CD4-positive, alpha-beta T cell (primary cell): ENCODE measurements at regions not wholly inside any gene's neighbourhood (a gene's known extent, or its start where the extent isn't known, plus 50 kb on each side); places are given as distances from the start of the nearest gene placed in this dataset.

Experiments
- ATAC-seq: fragments of 200-7000 bp; cut with Tn5 transposase; one replicate; pipeline ENCODE4 v1.10.0; 2022; ENCODE audit warnings: mild to moderate bottlenecking; ENCODE audit not compliant: poor library complexity
- CTCF ChIA-PET: fragments of 350-600 bp; sonication (Branson Sonifier 250); formaldehyde crosslinking; loops from one replicate; lab custom pipeline; 2021; ENCODE audit warnings: antibody characterized with exemption, inconsistent platforms; lab: Charles Lee
- POLR2A ChIA-PET: fragments of 350-600 bp; sonication (Branson Sonifier 250); formaldehyde crosslinking; loops from one replicate; lab custom pipeline; 2021; ENCODE audit warnings: antibody characterized with exemption, inconsistent platforms; lab: Charles Lee
- DNase-seq, 14 experiments: peaks; one replicate each; pipeline ENCODE4 v3.0.0-alpha.2; 2013 to 2020; ENCODE audit warnings: mixed read lengths in 2 of 14
- H3K27ac ChIP-seq, 2 donors: one replicate each; pipeline versions ENCODE4 v1.5.1 to v1.7.0; 2013; ENCODE audit warnings: low read length in 2 of 2, low read depth in 1 of 2, mild to moderate bottlenecking in 1 of 2
- H3K27me3 ChIP-seq, 2 experiments: 1 replicate in 1 of 2; 2 replicates in 1 of 2; pipeline versions ENCODE4 v1.6.1 to v1.7.0; 2013; ENCODE audit warnings: low read length in 2 of 2, control low read depth in 1 of 2, mild to moderate bottlenecking in 1 of 2, moderate library complexity in 1 of 2; ENCODE audit not compliant: insufficient read depth in 2 of 2, control insufficient read depth in 1 of 2
- H3K36me3 ChIP-seq: one replicate; pipeline ENCODE4 v1.6.1; 2013; ENCODE audit warnings: low read length, control low read depth; ENCODE audit not compliant: insufficient read depth
- H3K4me1 ChIP-seq: one replicate; pipeline ENCODE4 v1.6.1; 2013; ENCODE audit warnings: low read length, control low read depth; ENCODE audit not compliant: insufficient read depth
- H3K4me3 ChIP-seq: one replicate; pipeline ENCODE4 v1.5.1; 2013; ENCODE audit warnings: mild to moderate bottlenecking, low read length, moderate library complexity
- H3K9me3 ChIP-seq, 2 experiments: 1 replicate in 1 of 2; 2 replicates in 1 of 2; pipeline versions ENCODE4 v1.6.1 to v1.7.0; 2013; ENCODE audit warnings: low read length in 2 of 2, mild to moderate bottlenecking in 2 of 2, control low read depth in 1 of 2, moderate library complexity in 1 of 2; ENCODE audit not compliant: control insufficient read depth in 1 of 2, insufficient read depth in 1 of 2
- H3K27ac Mint-ChIP-seq: one replicate; pipeline ENCODE4 v1.8.0; 2020; ENCODE audit warnings: mixed read lengths
- H3K27me3 Mint-ChIP-seq: one replicate; pipeline ENCODE4 v1.8.0; 2021; ENCODE audit warnings: mixed read lengths
- H3K36me3 Mint-ChIP-seq: one replicate; pipeline ENCODE4 v1.8.0; 2021; ENCODE audit warnings: low read depth, mixed read lengths
- H3K4me1 Mint-ChIP-seq: one replicate; pipeline ENCODE4 v1.8.0; 2021; ENCODE audit warnings: low read depth, mixed read lengths
- H3K4me3 Mint-ChIP-seq: one replicate; pipeline ENCODE4 v1.8.0; 2020; ENCODE audit warnings: mild to moderate bottlenecking, mixed read lengths
- H3K9me3 Mint-ChIP-seq: one replicate; pipeline ENCODE4 v1.8.0; 2020; ENCODE audit warnings: mixed read lengths
- CTCF ChIP-seq: fragments of 200-600 bp; IDR thresholded peaks from one replicate; pipeline ENCODE4 v1.8.0; 2022; ENCODE audit warnings: antibody characterized with exemption, mild to moderate bottlenecking
- intact Hi-C, 2 experiments: fragments of 100-400 bp; cut with DNase I in 1 of 2; cut with micrococcal nuclease in 1 of 2; formaldehyde crosslinking; loops; one replicate each; pipeline versions ENCODE4 v1.15.1 to v1.9.0; 2023 to 2025; cut with DNase I, micrococcal nuclease

- Mint-ChIP-seq H3K9me3 (peaks cover 5% of the 10 kb centered on the region), H3K27ac (no peak overlapping the region), H3K4me1 (no peaks in the 10 kb centered on the region), H3K36me3 (no peaks in the 10 kb centered on the region), H3K27me3 (no peaks in the 10 kb centered on the region), H3K4me3 (no peak overlapping the region)
- CTCF ChIA-PET, result no interaction called here
- ATAC-seq, result no peak
- DNase-seq, result no peak
- no peaks in the 10 kb centered on the region for H3K27me3 ChIP-seq
- TF ChIP-seq CTCF, result no peak
- POLR2A ChIA-PET, result no interaction called here
- peaks cover 0 to 8% of the 10 kb centered on the region in 2 experiments for H3K9me3 ChIP-seq
- no peak overlapping the region for H3K27ac ChIP-seq
- intact Hi-C loops, result no loop called here
- no peak overlapping the region for H3K4me3 ChIP-seq
- H3K36me3 ChIP-seq, result no peaks in the 10 kb centered on the region
- no peaks in the 10 kb centered on the region for H3K4me1 ChIP-seq
Observed at GRCh38 chr2:53111004-53111403, 656.6 kb upstream of the CHAC2 start.

- CTCF ChIA-PET, result no interaction called here
- H3K27ac Mint-ChIP-seq, result no peak overlapping the region
- H3K36me3 ChIP-seq, result no peaks in the 10 kb centered on the region
- ATAC-seq (no peak), DNase-seq (no peak)
- no peak overlapping the region for H3K4me3 Mint-ChIP-seq
- no peaks in the 10 kb centered on the region for H3K4me1 Mint-ChIP-seq
- H3K9me3 ChIP-seq, result peaks cover 0 to 6% of the 10 kb centered on the region in 2 experiments
- H3K36me3 Mint-ChIP-seq, result no peaks in the 10 kb centered on the region
- TF ChIP-seq CTCF, result no peak
- no peaks in the 10 kb centered on the region for H3K27me3 ChIP-seq
- POLR2A ChIA-PET, result no interaction called here
- no peaks in the 10 kb centered on the region for H3K4me1 ChIP-seq
- H3K27me3 Mint-ChIP-seq, result no peaks in the 10 kb centered on the region
- H3K9me3 Mint-ChIP-seq, result peaks cover 5% of the 10 kb centered on the region
- H3K4me3 ChIP-seq, result no peak overlapping the region
- intact Hi-C loops, result no loop called here
- H3K27ac ChIP-seq, result no peak overlapping the region
Observed at GRCh38 chr2:53108246-53108645, 659.4 kb upstream of the CHAC2 start.

GRCh38 chr2:53104263-53104662, 663.3 kb upstream of the CHAC2 start:
- no peaks in the 10 kb centered on the region for H3K9me3 ChIP-seq
- ATAC-seq, result no peak
- no peak for TF ChIP-seq CTCF
- H3K4me1 Mint-ChIP-seq, result no peaks in the 10 kb centered on the region
- H3K9me3 Mint-ChIP-seq, result peaks cover 2% of the 10 kb centered on the region
- H3K27ac ChIP-seq, result no peak overlapping the region
- no peaks in the 10 kb centered on the region for H3K36me3 ChIP-seq
- no peaks in the 10 kb centered on the region for H3K4me1 ChIP-seq
- no peaks in the 10 kb centered on the region for H3K36me3 Mint-ChIP-seq
- ChIA-PET POLR2A (no interaction called here), CTCF (no interaction called here)
- H3K27me3 ChIP-seq, result no peaks in the 10 kb centered on the region
- no peak overlapping the region for H3K4me3 Mint-ChIP-seq
- DNase-seq, result no peak
- H3K27ac Mint-ChIP-seq, result no peak overlapping the region
- H3K4me3 ChIP-seq, result no peak overlapping the region
- H3K27me3 Mint-ChIP-seq, result no peaks in the 10 kb centered on the region
- intact Hi-C loops, result no loop called here
